ENCODE measurements at regions not wholly inside any gene's neighbourhood (a gene's known extent, or its start where the extent isn't known, plus 50 kb on each side); places are given as distances from the start of the nearest gene placed in this dataset.
"Not testable (repeated sequence)": the region's sequence is repeated elsewhere in the genome, so short reads cannot be mapped to it uniquely, and the experiment has no call there.

- no peak for DNase-seq (ENCODE audit: extremely low read depth, low read depth)
- no peak for TF ChIP-seq CTCF (IDR thresholded peaks at IDR 0.05; ENCODE audit: low read depth, low read length)
Observed at GRCh38 chr15:99464137-99464536, 101.6 kb upstream of the MEF2A start.

- DNase-seq (ENCODE audit: extremely low read depth, low read depth), result no peak
- no peak for TF ChIP-seq CTCF (IDR thresholded peaks at IDR 0.05; ENCODE audit: low read depth, low read length)
Observed at GRCh38 chr15:99466701-99467337, 99.0 kb upstream of the MEF2A start.

- no peak for TF ChIP-seq CTCF (IDR thresholded peaks at IDR 0.05; ENCODE audit: low read depth, low read length)
Observed at GRCh38 chr15:99467338-99467720, 98.5 kb upstream of the MEF2A start.

GRCh38 chr15:99467853-99468464 is 97.8 kb upstream of the MEF2A start:
- TF ChIP-seq CTCF (IDR thresholded peaks at IDR 0.05; ENCODE audit: low read depth, low read length), result no peak
- no peak for DNase-seq (ENCODE audit: extremely low read depth, low read depth)

More at GRCh38 chr15:99467338-99467720, 98.5 kb upstream of the MEF2A start:
- no peak for DNase-seq (ENCODE audit: extremely low read depth, low read depth)

- DNase-seq (ENCODE audit: extremely low read depth, low read depth), result not testable (repeated sequence)
Observed at GRCh38 chr15:99470204-99470603, 95.6 kb upstream of the MEF2A start.

- TF ChIP-seq CTCF (IDR thresholded peaks at IDR 0.05; ENCODE audit: low read depth, low read length), result no peak
- DNase-seq (ENCODE audit: extremely low read depth, low read depth), result no peak
Observed at GRCh38 chr15:99472416-99473145, 93.2 kb upstream of the MEF2A start.

GRCh38 chr15:99473981-99474906 is 91.5 kb upstream of the MEF2A start:
- no peak for DNase-seq (ENCODE audit: extremely low read depth, low read depth)
- no peak for TF ChIP-seq CTCF (IDR thresholded peaks at IDR 0.05; ENCODE audit: low read depth, low read length)
